Caco-2 (cell line): ENCODE measurements at regions not wholly inside any gene's neighbourhood (a gene's known extent, or its start where the extent isn't known, plus 50 kb on each side); places are given as distances from the start of the nearest gene placed in this dataset.

Experiments
- BruUV-seq: library from RNA; stranded (reverse); fragments of 400-500 nt; replicated peaks from 2 replicates; lab custom pipeline; 2021; lab: Mats Ljungman, UMichigan
- CTCF ChIA-PET: fragments of 300-600 bp; sonication (Branson Sonifier 250); formaldehyde crosslinking; loops from one replicate; lab custom pipeline; 2022; ENCODE audit warnings: antibody characterized with exemption; lab: Charles Lee
- POLR2A ChIA-PET: fragments of 300-600 bp; sonication (Branson Sonifier 250); formaldehyde crosslinking; loops from one replicate; lab custom pipeline; 2022; ENCODE audit warnings: antibody characterized with exemption; lab: Charles Lee
- DNase-seq, 2 experiments: peaks; one replicate each; pipeline versions ENCODE4 v3.0.0 to v3.0.0-alpha.2; 2020 to 2022
- H3K27me3 ChIP-seq: replicated peaks from 2 replicates; pipeline ENCODE4 v1.6.0; 2011; ENCODE audit warnings: low read length; ENCODE audit not compliant: control insufficient read depth, insufficient read depth
- H3K36me3 ChIP-seq: 2 replicates; pipeline ENCODE4 v1.5.1; 2011; ENCODE audit warnings: low read length; ENCODE audit not compliant: control insufficient read depth, insufficient read depth
- H3K4me1 ChIP-seq: fragments of 250-450 bp; sonication (Bioruptor Pico); 2 replicates; pipeline ENCODE4 v1.5.1; 2020; ENCODE audit warnings: mild to moderate bottlenecking
- H3K4me3 ChIP-seq: 2 replicates; pipeline ENCODE4 v1.5.1; 2011; ENCODE audit warnings: low read depth, mild to moderate bottlenecking, control low read depth, low read length
- H3K9me3 ChIP-seq: fragments of 250-450 bp; sonication (Bioruptor Pico); 2 replicates; pipeline ENCODE4 v1.5.1; 2020; ENCODE audit warnings: mild to moderate bottlenecking, moderate library complexity
- H3K27ac Mint-ChIP-seq: one replicate; pipeline ENCODE4 v1.8.0; 2022; ENCODE audit warnings: mixed read lengths; ENCODE audit not compliant: unreplicated experiment
- H3K27me3 Mint-ChIP-seq: one replicate; pipeline ENCODE4 v1.8.0; 2022; ENCODE audit warnings: mixed read lengths; ENCODE audit not compliant: insufficient read depth, unreplicated experiment
- H3K36me3 Mint-ChIP-seq: one replicate; pipeline ENCODE4 v1.8.0; 2022; ENCODE audit warnings: mild to moderate bottlenecking, mixed read lengths; ENCODE audit not compliant: insufficient read depth, unreplicated experiment
- H3K4me1 Mint-ChIP-seq: one replicate; pipeline ENCODE4 v1.8.0; 2022; ENCODE audit warnings: low read depth, mixed read lengths; ENCODE audit not compliant: unreplicated experiment
- H3K4me3 Mint-ChIP-seq: one replicate; pipeline ENCODE4 v1.8.0; 2022; ENCODE audit warnings: mild to moderate bottlenecking, moderate library complexity, mixed read lengths; ENCODE audit not compliant: unreplicated experiment
- H3K9me3 Mint-ChIP-seq: one replicate; pipeline ENCODE4 v1.8.0; 2022; ENCODE audit warnings: mixed read lengths; ENCODE audit not compliant: unreplicated experiment
- CTCF ChIP-seq, 2 experiments: fragments of 200-600 bp in 1 of 2; IDR thresholded peaks; 1 replicate in 1 of 2; 2 replicates in 1 of 2; pipeline versions ENCODE4 v1.5.1 to v1.8.0; 2011 to 2022; ENCODE audit warnings: antibody characterized with exemption in 1 of 2, control low read depth in 1 of 2, inconsistent platforms in 1 of 2, low read depth in 1 of 2, low read length in 1 of 2, mild to moderate bottlenecking in 1 of 2, moderate library complexity in 1 of 2; ENCODE audit not compliant: insufficient read depth in 1 of 2, severe bottlenecking in 1 of 2, unreplicated experiment in 1 of 2
- intact Hi-C: fragments of 100-400 bp; cut with micrococcal nuclease; formaldehyde crosslinking; loops from one replicate; pipeline ENCODE4 v1.10.0; 2022; ENCODE audit not compliant: unreplicated experiment

GRCh38 chr12:60967128-60967527, 1293.1 kb upstream of the USP15 start:
- H3K9me3 Mint-ChIP-seq: peaks cover 10% of the 10 kb centered on the region
- CTCF ChIA-PET: no interaction called here

DNA sequence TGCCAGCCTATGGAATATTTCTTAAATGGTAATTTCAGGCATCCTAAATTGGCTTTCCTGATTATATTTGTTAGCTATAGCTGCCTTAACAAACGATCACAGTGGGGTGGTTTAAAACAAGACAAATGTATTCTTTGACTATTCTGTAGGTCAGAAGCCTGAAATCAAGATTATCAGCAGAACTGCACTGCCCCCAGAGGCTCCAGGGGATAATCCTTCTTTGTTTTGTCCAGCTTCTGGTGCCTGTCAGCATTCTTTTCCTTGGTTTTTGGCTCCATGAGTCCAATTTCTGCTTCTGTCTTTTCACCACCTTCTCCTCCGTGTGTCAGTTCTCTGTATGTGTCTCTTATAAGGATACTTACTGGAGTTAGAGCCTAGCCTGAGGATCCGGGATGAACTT, 1282.2 kb upstream of the USP15 start:
- no peaks in the 10 kb centered on the region for H3K27me3 ChIP-seq
- POLR2A ChIA-PET: no interaction called here
- DNase-seq: peak in 1 of 2 experiments; percentile 15
- no peak overlapping the region for H3K27ac Mint-ChIP-seq
- H3K4me1 ChIP-seq: no peaks in the 10 kb centered on the region
- no peaks in the 10 kb centered on the region for H3K27me3 Mint-ChIP-seq
- H3K4me3 Mint-ChIP-seq: no peak overlapping the region
- no peak overlapping the region for H3K4me3 ChIP-seq
- H3K4me1 Mint-ChIP-seq: no peaks in the 10 kb centered on the region
- no peaks in the 10 kb centered on the region for H3K9me3 ChIP-seq
- H3K36me3 ChIP-seq: no peaks in the 10 kb centered on the region
- CTCF ChIA-PET: no interaction called here
- no peaks in the 10 kb centered on the region for H3K9me3 Mint-ChIP-seq
- no TSS peak for BruUV-seq
- intact Hi-C loops: loop anchor here (1.0 kb wide), 2 partner anchors 289 to 293 kb away; no protein-coding TSS in a partner anchor
- peak; percentile 23 to 54 for TF ChIP-seq CTCF (IDR thresholded peaks at IDR 0.05; ENCODE audit: insufficient read depth in 1 of 2, low read depth in 1 of 2, low read length in 1 of 2, severe bottlenecking in 1 of 2, unreplicated experiment in 1 of 2)
- H3K36me3 Mint-ChIP-seq: no peaks in the 10 kb centered on the region

More at GRCh38 chr12:60967128-60967527, 1293.1 kb upstream of the USP15 start:
- Histone ChIP-seq H3K9me3 (no peaks in the 10 kb centered on the region), H3K4me1 (no peaks in the 10 kb centered on the region), H3K27me3 (no peaks in the 10 kb centered on the region), H3K36me3 (no peaks in the 10 kb centered on the region), H3K4me3 (no peak overlapping the region)
- TF ChIP-seq CTCF (IDR thresholded peaks at IDR 0.05; ENCODE audit: insufficient read depth in 1 of 2, low read depth in 1 of 2, low read length in 1 of 2, severe bottlenecking in 1 of 2, unreplicated experiment in 1 of 2): no peak
- H3K4me1 Mint-ChIP-seq: no peaks in the 10 kb centered on the region
- no peak overlapping the region for H3K4me3 Mint-ChIP-seq
- H3K27ac Mint-ChIP-seq: no peak overlapping the region
- no peaks in the 10 kb centered on the region for H3K36me3 Mint-ChIP-seq
- H3K27me3 Mint-ChIP-seq: no peaks in the 10 kb centered on the region
- no TSS peak for BruUV-seq
- intact Hi-C loops: no loop called here
- DNase-seq: no peak
- POLR2A ChIA-PET: no interaction called here

- Histone ChIP-seq H3K9me3 (no peaks in the 10 kb centered on the region), H3K27me3 (no peaks in the 10 kb centered on the region), H3K36me3 (no peaks in the 10 kb centered on the region), H3K4me1 (no peaks in the 10 kb centered on the region), H3K4me3 (no peak overlapping the region)
- Mint-ChIP-seq H3K27me3 (no peaks in the 10 kb centered on the region), H3K36me3 (no peaks in the 10 kb centered on the region), H3K4me3 (no peak overlapping the region), H3K27ac (no peak overlapping the region), H3K4me1 (no peaks in the 10 kb centered on the region), H3K9me3 (no peaks in the 10 kb centered on the region)
- ChIA-PET CTCF (no interaction called here), POLR2A (no interaction called here)
- TF ChIP-seq CTCF (IDR thresholded peaks at IDR 0.05; ENCODE audit: insufficient read depth in 1 of 2, low read depth in 1 of 2, low read length in 1 of 2, severe bottlenecking in 1 of 2, unreplicated experiment in 1 of 2): no peak
- BruUV-seq: no TSS peak
- intact Hi-C loops: no loop called here
- DNase-seq: no peak
Observed at GRCh38 chr12:60980558-60980957, 1279.6 kb upstream of the USP15 start.
